ENCODE measurements at regions not wholly inside any gene's neighbourhood (a gene's known extent, or its start where the extent isn't known, plus 50 kb on each side); places are given as distances from the start of the nearest gene placed in this dataset.

DNA sequence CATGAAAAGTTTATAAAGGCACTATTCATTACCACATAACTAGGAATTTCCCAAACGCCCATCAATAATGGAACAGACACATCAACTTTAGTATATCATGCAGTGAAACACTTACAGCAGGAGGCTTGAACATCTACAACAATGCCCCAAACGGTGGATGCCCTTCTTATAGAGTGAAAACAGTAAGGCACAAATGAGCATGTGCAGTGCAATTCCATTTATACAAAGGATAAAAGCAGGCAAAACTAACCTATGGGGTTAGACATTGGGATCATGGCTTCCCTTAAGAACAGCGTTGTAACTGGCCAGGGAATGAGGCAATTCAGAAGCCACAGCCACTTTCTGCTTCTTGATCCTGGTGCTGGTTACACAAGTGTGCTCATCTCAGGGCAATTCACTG is 1363.0 kb downstream of the TBC1D22A start:
- TF ChIP-seq JUND (IDR thresholded peaks at IDR 0.05; ENCODE audit: low read depth), result no peak
- in situ Hi-C loops (cut with HindIII; ENCODE audit: low pct_unique_long_range_greater_than_20kb, low sequenced_read_pairs), result no loop called here
- DNase-seq (ENCODE audit: low read depth in 1 of 2, low spot score in 1 of 2), result no peak

DNA sequence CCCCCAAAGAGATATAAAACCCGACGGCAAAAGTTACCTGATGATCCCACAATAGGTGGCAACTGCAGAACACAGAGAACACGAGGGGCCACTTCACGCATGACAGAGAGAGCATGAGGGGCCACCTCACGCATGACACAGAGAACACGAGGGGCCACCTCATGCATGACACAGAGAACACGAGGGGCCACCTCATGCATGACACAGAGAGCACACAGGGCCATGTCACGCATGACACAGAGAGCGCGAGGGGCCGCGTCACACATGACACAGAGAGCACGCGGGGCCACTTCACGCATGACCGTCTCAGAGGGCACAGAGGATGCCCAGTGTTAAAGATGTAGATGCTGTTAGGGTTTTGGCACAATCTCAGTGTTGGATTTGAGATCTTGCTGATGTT is 1359.5 kb downstream of the TBC1D22A start:
- DNase-seq (ENCODE audit: low read depth in 1 of 2, low spot score in 1 of 2), result no peak
- in situ Hi-C loops (cut with HindIII; ENCODE audit: low pct_unique_long_range_greater_than_20kb, low sequenced_read_pairs), result no loop called here
- no peak for TF ChIP-seq JUND (IDR thresholded peaks at IDR 0.05; ENCODE audit: low read depth)

DNA sequence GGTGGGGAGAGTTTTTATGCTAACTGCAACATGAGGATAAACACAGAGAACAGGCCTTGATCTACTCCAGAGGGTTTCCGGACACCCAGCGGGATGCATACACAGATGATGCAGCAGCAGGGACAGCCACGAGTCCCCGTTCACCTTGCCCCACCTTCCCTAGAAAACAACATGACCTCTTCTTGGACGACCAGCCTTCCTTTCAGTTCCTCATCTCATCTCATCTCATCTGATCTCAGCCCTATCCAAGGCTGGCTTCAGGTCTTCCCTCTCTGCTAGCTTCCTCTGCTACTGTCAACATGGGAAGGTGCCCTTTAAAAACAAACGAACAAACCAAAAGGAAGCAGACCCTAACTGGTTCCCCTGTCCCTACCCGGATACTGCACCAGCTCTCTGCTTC is 1356.2 kb downstream of the TBC1D22A start:
- no peak for TF ChIP-seq JUND (IDR thresholded peaks at IDR 0.05; ENCODE audit: low read depth)
- in situ Hi-C loops (cut with HindIII; ENCODE audit: low pct_unique_long_range_greater_than_20kb, low sequenced_read_pairs), result no loop called here
- no peak for DNase-seq (ENCODE audit: low read depth in 1 of 2, low spot score in 1 of 2)

DNA sequence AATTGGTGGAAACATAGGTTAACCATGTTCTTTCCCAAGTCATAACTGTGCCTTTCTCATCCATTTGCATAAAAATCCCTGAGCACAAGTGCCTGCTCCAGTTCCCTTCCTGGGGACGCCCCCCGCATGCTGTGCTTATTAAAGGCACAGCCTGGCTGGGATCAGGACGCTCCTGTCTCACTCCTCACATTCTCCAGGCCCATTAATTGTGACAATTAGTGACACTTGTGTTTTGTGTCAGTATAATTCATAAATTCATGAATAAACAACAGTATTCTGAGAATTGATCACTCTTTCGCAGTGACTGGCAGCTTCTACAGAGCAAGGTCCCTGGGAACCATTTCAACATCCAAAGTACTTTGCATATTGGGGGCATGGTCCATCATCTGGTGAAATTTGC is 1354.4 kb downstream of the TBC1D22A start:
- in situ Hi-C loops (cut with HindIII; ENCODE audit: low pct_unique_long_range_greater_than_20kb, low sequenced_read_pairs), result no loop called here
- no peak for DNase-seq (ENCODE audit: low read depth in 1 of 2, low spot score in 1 of 2)
- no peak for TF ChIP-seq JUND (IDR thresholded peaks at IDR 0.05; ENCODE audit: low read depth)

DNA sequence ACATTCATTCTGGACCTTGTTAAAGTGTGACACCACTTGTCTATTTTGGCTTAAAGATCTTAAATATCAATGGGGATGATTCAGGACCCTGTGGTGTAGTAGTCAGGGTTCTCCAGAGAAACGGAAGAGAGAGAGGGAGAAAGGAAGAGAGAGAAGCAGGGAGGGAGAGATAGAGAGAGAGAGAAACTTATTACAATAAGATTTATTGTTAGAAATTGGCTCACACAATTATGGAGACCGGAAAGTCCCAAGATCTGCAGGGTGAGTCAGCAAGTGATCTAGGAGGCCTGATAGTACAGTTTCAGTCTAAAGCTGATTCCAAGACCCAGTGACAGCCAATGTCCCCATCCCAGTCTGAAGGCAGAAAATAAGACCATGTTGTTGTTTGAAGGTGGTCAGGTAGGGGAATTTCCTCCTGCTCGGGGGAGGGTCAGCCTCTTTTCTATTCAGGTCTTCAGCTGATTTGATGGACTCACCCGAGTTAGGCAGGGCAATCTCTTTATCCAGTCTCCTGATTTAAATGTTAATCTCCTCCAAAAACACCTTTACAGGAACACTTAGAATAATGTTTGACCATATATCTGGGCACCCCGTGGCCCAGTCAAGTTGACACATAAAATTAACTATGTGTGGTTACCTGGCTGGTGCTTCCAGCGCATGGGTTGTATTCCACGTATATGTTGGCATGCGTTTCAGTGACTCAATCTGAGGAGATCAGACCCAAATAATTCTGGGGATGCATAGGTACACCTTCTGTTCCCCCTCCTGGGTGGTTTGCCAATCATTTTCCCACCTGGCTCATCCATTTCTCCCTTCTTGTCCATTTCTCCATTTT is 1350.5 kb downstream of the TBC1D22A start:
- no peak for DNase-seq (ENCODE audit: low read depth in 1 of 2, low spot score in 1 of 2)
- in situ Hi-C loops (cut with HindIII; ENCODE audit: low pct_unique_long_range_greater_than_20kb, low sequenced_read_pairs), result no loop called here

DNA sequence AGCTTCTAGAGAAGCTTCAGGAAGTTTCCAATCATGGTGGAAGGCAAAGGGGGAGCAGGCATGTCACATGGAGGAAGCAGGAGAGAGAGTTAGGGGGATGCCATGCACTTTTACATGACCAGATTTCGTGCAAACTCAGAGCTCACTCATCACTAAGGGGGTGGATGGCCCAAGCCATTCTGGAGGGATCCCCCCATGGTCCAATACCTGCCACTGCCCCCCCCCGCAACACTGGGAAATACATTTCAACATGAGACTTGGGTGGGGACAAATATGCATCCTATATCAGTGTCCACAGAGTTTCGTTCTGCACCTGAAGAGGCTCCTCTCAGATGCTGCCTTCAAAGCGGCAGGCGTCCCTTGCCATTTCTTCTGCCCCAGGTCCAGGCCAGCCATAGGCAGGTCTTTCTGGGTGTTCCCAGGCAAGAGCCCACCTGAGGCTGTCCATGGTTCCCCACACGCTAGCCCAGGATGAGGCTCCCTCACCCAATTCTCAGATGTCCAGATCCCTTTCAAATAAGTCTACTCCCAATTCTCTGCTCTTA is 1344.3 kb downstream of the TBC1D22A start:
- in situ Hi-C loops (cut with HindIII; ENCODE audit: low pct_unique_long_range_greater_than_20kb, low sequenced_read_pairs), result no loop called here
- TF ChIP-seq JUND (IDR thresholded peaks at IDR 0.05; ENCODE audit: low read depth), result no peak
- DNase-seq (ENCODE audit: low read depth in 1 of 2, low spot score in 1 of 2), result no peak

More for the DNA sequence above, 1350.5 kb downstream of the TBC1D22A start:
- TF ChIP-seq JUND (IDR thresholded peaks at IDR 0.05; ENCODE audit: low read depth), result no peak

DNA sequence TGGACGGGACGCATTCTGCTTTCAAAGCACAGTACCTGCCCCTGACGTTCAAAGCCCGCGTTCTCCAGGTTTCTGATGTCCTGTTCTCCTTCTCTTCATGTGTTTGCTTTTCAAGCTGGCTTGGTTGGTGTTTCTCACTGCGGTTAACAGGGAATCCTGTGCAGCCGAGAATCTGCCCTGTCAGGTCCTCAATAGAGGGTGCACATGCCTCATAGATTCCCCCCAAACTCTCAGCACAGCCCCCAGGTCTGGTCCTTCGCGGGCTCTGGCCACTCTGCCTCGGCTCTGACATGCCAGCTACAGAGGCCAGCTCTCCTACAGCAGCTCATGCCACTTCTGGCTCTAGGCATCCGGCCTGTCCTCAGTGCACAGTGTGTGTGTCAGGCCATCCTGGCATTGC is 1343.8 kb downstream of the TBC1D22A start:
- in situ Hi-C loops (cut with HindIII; ENCODE audit: low pct_unique_long_range_greater_than_20kb, low sequenced_read_pairs), result no loop called here
- no peak for TF ChIP-seq JUND (IDR thresholded peaks at IDR 0.05; ENCODE audit: low read depth)
- no peak for DNase-seq (ENCODE audit: low read depth in 1 of 2, low spot score in 1 of 2)

DNA sequence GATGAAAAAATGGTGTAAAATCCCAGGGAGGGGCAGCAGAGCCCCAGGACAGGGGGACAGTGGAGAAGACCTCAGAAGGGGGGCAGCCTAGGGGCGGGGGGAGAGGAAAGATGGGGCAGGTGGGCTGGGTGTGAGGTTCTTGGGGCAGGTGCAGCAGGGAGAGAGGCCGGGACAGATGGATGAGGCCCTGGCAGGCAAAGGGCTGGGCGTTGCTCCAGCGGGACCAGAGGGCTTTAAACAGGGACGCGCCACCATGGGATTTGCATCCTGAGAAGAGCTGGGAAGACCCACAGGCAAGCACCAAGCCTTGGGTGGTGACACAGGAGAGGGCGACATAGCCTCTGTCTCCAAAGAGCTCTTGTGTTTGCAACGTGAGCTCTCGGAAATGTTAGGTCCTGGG is 1342.8 kb downstream of the TBC1D22A start:
- no peak for DNase-seq (ENCODE audit: low read depth in 1 of 2, low spot score in 1 of 2)
- no peak for TF ChIP-seq JUND (IDR thresholded peaks at IDR 0.05; ENCODE audit: low read depth)
- in situ Hi-C loops (cut with HindIII; ENCODE audit: low pct_unique_long_range_greater_than_20kb, low sequenced_read_pairs), result no loop called here

DNA sequence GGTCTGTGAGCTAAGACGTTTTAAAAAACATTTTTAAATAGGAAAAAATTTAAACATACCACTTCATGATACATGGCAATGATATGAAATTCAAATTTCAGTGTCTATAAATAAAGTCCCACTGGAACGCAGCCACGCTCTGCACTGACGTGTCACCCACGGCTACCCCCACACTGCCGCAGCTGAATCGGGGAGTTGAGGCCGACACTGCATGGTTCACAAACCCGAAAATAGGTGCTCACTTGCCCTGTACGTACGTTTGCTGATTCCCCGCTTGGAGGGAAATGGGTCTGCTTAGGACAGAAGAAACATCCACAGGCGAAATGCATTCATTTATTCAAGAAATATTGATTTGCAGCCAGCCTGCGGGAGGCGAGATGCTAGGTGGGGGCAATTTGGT is 1342.3 kb downstream of the TBC1D22A start:
- no peak for DNase-seq (ENCODE audit: low read depth in 1 of 2, low spot score in 1 of 2)
- TF ChIP-seq JUND (IDR thresholded peaks at IDR 0.05; ENCODE audit: low read depth), result no peak
- in situ Hi-C loops (cut with HindIII; ENCODE audit: low pct_unique_long_range_greater_than_20kb, low sequenced_read_pairs), result no loop called here

DNA sequence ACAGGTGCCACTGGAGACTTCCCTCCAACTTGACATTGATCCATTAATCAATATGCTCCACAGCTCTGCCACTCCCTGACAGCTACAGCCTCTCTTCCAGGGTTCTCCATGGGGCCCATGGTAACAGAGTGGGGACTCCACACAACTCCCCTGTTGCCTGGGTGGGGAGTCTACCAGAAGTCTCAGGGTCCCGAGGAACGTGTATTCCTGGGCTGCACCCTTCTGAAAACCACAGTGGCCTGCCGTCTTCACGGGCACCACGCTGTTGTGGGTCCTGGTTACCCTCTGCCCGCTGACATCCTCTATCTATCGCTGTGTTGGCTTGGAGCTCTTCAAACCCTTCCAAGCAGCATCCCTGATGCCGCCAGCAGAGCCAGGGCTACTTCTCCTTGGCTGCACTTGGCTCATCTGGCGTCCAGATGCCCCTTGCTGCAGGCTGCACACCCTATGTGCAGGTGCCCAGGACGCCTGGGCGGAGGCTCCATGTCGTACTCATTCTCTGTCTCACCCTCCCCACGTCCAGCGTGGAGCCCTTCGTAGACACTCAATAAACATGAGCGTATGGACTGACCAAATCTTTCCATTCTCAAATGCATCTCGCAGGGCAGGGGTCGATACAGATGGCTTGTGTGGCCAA is 1341.8 kb downstream of the TBC1D22A start:
- no peak for DNase-seq (ENCODE audit: low read depth in 1 of 2, low spot score in 1 of 2)
- in situ Hi-C loops (cut with HindIII; ENCODE audit: low pct_unique_long_range_greater_than_20kb, low sequenced_read_pairs), result no loop called here
- no peak for TF ChIP-seq JUND (IDR thresholded peaks at IDR 0.05; ENCODE audit: low read depth)

DNA sequence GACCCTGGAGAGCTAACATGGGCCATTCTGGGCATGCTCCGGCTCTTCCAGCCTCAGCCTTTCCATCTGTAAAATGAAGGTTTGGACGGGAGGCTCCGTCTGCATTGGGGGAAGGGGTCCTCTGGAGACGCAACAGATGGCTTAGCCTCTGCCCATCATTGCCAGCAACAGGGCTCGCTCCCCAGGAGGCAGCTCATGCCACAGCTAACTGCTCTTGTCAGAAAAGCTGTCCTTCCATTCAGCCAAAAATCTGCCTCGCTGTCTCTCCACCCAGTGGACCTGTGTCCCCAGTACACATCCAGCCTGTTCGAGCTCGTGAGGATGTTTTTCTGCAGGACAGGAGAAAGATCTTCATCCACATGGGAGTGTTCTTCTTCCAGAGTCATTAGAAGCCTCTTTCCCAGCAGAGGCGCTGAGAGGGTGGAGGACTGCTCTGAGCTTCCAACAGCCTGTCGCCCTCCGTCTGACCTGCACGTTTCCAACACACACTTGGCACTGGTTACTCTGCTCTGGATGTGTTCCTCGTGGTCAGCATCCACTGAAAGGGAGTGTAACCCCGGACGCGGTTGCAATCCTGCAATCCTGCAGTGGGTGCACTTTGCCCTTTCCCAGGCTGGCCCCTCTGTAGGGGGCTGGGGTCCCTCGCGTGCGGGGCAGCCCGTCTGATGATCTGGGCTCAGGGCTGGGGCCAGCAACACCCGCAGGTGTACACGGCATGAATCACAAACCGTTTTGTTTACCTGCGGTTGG is 1340.9 kb downstream of the TBC1D22A start:
- in situ Hi-C loops (cut with HindIII; ENCODE audit: low pct_unique_long_range_greater_than_20kb, low sequenced_read_pairs), result no loop called here
- no peak for DNase-seq (ENCODE audit: low read depth in 1 of 2, low spot score in 1 of 2)
- no peak for TF ChIP-seq JUND (IDR thresholded peaks at IDR 0.05; ENCODE audit: low read depth)

DNA sequence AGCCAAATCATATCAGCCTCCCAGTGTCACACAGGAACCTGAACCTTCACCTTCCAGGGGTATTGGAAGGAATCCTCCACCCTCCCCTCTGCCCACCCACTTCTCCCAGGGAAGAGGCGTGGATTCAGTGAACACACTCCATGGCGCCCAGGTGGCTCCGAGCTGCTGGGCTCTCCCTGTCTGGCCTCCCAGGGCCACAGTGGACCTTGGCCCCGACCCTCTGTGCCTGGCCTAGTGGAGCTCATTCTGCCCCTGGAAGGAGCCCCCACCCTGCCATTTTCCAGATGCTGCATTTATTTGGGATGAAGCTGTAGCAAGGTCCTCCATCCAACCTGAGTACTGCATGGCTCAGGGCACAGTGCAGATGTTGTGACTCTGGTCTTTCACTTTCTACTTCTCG is 1340.1 kb downstream of the TBC1D22A start:
- no peak for DNase-seq (ENCODE audit: low read depth in 1 of 2, low spot score in 1 of 2)
- TF ChIP-seq JUND (IDR thresholded peaks at IDR 0.05; ENCODE audit: low read depth), result no peak
- in situ Hi-C loops (cut with HindIII; ENCODE audit: low pct_unique_long_range_greater_than_20kb, low sequenced_read_pairs), result no loop called here

DNA sequence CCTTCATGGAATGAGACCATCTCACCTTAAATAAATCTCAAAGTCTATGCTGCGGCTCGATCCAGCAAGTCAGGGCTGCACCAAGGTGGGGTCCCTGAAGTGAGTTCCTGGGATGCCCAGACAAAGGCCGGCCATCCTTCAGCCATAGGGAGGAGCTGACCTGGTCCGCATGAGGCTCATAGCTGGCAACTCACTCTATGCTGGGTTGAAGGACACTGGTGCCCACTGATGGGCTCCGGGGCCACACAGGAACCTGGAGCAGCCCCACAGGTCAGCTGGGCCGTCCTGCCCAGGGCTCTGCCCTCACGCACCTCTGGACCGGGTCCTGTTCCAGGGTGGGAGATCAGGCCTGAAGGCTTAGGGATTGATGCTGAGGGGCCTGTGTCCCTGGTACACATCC is 1339.3 kb downstream of the TBC1D22A start:
- DNase-seq (ENCODE audit: low read depth in 1 of 2, low spot score in 1 of 2), result no peak
- no peak for TF ChIP-seq JUND (IDR thresholded peaks at IDR 0.05; ENCODE audit: low read depth)
- in situ Hi-C loops (cut with HindIII; ENCODE audit: low pct_unique_long_range_greater_than_20kb, low sequenced_read_pairs), result no loop called here
